A673 (cell line): ENCODE measurements at regions not wholly inside any gene's neighbourhood (a gene's known extent, or its start where the extent isn't known, plus 50 kb on each side); places are given as distances from the start of the nearest gene placed in this dataset.

ENCODE experiments used
- EZH2 ChIP-seq: fragments of 200-600 bp; sonication (generic); IDR thresholded peaks from 2 replicates; pipeline ENCODE4 v1.6.1; 2017; ENCODE audit warnings: borderline replicate concordance, low read depth, mild to moderate bottlenecking, mixed read lengths, antibody characterized with exemption, low read length; ENCODE audit not compliant: poor library complexity, severe bottlenecking
- TF ChIP-seq, protein P1 (sequence below): fragments of 300-800, 200-600 bp; sonication (generic); conservative IDR thresholded peaks from 2 replicates; pipeline ENCODE4 v1.5.1; 2017; ENCODE audit warnings: low read depth, mild to moderate bottlenecking, antibody characterized with exemption, low read length, moderate library complexity, mixed read lengths

DNA sequence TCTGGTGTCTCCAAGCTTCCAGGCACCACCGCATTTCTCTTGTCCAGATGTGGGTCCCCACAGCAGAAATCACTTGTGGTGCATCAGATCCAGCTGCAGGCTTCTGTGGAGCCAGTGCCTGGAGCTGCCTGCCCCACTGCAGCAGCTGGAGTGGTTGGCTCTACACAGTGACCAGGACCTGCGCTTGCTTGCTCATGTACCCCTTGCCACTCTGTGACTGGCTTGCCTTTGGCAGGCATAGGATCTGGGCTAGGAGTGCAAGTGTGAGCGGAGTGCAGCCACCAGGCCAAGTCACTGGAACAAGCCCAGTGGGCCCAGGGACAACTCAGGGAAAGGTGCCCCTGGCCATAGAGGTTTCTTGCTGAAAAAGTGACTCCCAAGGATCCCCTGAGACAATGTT is 1400.0 kb upstream of the ALCAM start:
- TF ChIP-seq EZH2: no peak
- TF ChIP-seq, protein P1, sequence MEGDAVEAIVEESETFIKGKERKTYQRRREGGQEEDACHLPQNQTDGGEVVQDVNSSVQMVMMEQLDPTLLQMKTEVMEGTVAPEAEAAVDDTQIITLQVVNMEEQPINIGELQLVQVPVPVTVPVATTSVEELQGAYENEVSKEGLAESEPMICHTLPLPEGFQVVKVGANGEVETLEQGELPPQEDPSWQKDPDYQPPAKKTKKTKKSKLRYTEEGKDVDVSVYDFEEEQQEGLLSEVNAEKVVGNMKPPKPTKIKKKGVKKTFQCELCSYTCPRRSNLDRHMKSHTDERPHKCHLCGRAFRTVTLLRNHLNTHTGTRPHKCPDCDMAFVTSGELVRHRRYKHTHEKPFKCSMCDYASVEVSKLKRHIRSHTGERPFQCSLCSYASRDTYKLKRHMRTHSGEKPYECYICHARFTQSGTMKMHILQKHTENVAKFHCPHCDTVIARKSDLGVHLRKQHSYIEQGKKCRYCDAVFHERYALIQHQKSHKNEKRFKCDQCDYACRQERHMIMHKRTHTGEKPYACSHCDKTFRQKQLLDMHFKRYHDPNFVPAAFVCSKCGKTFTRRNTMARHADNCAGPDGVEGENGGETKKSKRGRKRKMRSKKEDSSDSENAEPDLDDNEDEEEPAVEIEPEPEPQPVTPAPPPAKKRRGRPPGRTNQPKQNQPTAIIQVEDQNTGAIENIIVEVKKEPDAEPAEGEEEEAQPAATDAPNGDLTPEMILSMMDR: no peak
